Esophagus squamous epithelium (tissue), 4 donors: ENCODE measurements at regions not wholly inside any gene's neighbourhood (a gene's known extent, or its start where the extent isn't known, plus 50 kb on each side); places are given as distances from the start of the nearest gene placed in this dataset.

Source experiments
- CTCF ChIP-seq, 6 experiments: fragments of 450-650 bp in 4 of 6; fragments of 200-600 bp in 2 of 6; sonication (generic) in 2 of 6; IDR thresholded peaks; one replicate each; pipeline ENCODE4 v1.5.1; 2016 to 2019; ENCODE audit warnings: antibody characterized with exemption in 6 of 6, mild to moderate bottlenecking in 4 of 6, moderate library complexity in 4 of 6
- POLR2A ChIP-seq, 4 donors: fragments of 450-650 bp; IDR thresholded peaks; one replicate each; pipeline ENCODE4 v1.6.1; 2017; ENCODE audit warnings: antibody characterized with exemption in 4 of 4, mild to moderate bottlenecking in 4 of 4, moderate library complexity in 3 of 4

- TF ChIP-seq CTCF (IDR thresholded peaks at IDR 0.05): no peak
- TF ChIP-seq POLR2A (IDR thresholded peaks at IDR 0.05): no peak
These were observed 259.0 kb upstream of the HS3ST1 start for GRCh38 chr4:11687727-11688126.
